AG08395 (cell line): ENCODE measurements at regions not wholly inside any gene's neighbourhood (a gene's known extent, or its start where the extent isn't known, plus 50 kb on each side); places are given as distances from the start of the nearest gene placed in this dataset.
"Not testable (repeated sequence)": the region's sequence is repeated elsewhere in the genome, so short reads cannot be mapped to it uniquely, and the experiment has no call there.

Experiments used
- DNase-seq: peaks from one replicate; pipeline ENCODE4 v3.0.0; 2012; ENCODE audit warnings: mixed read lengths, low spot score

- no peak for DNase-seq
Measured at GRCh38 chr5:161034451-161034850, 182.4 kb upstream of the ATP10B start.

- DNase-seq, result no peak
Measured at GRCh38 chr5:161030229-161030628, 178.2 kb upstream of the ATP10B start.

GRCh38 chr5:161027763-161028162 lies 175.8 kb upstream of the ATP10B start:
- no peak for DNase-seq

- DNase-seq, result no peak
Measured at GRCh38 chr5:161023551-161023950, 171.5 kb upstream of the ATP10B start.

- no peak for DNase-seq
Measured at GRCh38 chr5:161022151-161022550, 170.1 kb upstream of the ATP10B start.

GRCh38 chr5:161009817-161010216 lies 157.8 kb upstream of the ATP10B start:
- DNase-seq, result no peak

GRCh38 chr5:161009194-161009593 lies 157.2 kb upstream of the ATP10B start:
- DNase-seq, result no peak

- no peak for DNase-seq
Measured at GRCh38 chr5:161007879-161008278, 155.9 kb upstream of the ATP10B start.

- DNase-seq, result no peak
Measured at GRCh38 chr5:161002571-161003074, 150.6 kb upstream of the ATP10B start.

- DNase-seq, result no peak
Measured at GRCh38 chr5:161001604-161002003, 149.6 kb upstream of the ATP10B start.

- DNase-seq, result not testable (repeated sequence)
Measured at GRCh38 chr5:161001142-161001541, 149.1 kb upstream of the ATP10B start.

GRCh38 chr5:160991205-160991604 lies 139.2 kb upstream of the ATP10B start:
- no peak for DNase-seq

- no peak for DNase-seq
Measured at GRCh38 chr5:160979385-160979784, 127.4 kb upstream of the ATP10B start.

GRCh38 chr5:160978944-160979343 lies 126.9 kb upstream of the ATP10B start:
- no peak for DNase-seq

- no peak for DNase-seq
Measured at GRCh38 chr5:160976181-160976580, 124.2 kb upstream of the ATP10B start.

GRCh38 chr5:160970605-160971191 lies 118.7 kb upstream of the ATP10B start:
- no peak for DNase-seq

- DNase-seq, result no peak
Measured at GRCh38 chr5:160969645-160970044, 117.6 kb upstream of the ATP10B start.

GRCh38 chr5:160968480-160968879 lies 116.5 kb upstream of the ATP10B start:
- DNase-seq, result no peak

GRCh38 chr5:160966921-160967320 lies 114.9 kb upstream of the ATP10B start:
- DNase-seq, result no peak

GRCh38 chr5:160961761-160962160 lies 109.8 kb upstream of the ATP10B start:
- no peak for DNase-seq

- no peak for DNase-seq
Measured at GRCh38 chr5:160961038-160961437, 109.0 kb upstream of the ATP10B start.

GRCh38 chr5:160960592-160960991 lies 108.6 kb upstream of the ATP10B start:
- DNase-seq, result no peak

- DNase-seq, result no peak
Measured at GRCh38 chr5:160959804-160960203, 107.8 kb upstream of the ATP10B start.

- DNase-seq, result no peak
Measured at GRCh38 chr5:160957312-160957861, 105.4 kb upstream of the ATP10B start.
